ENCODE measurements at regions not wholly inside any gene's neighbourhood (a gene's known extent, or its start where the extent isn't known, plus 50 kb on each side); places are given as distances from the start of the nearest gene placed in this dataset.

DNA sequence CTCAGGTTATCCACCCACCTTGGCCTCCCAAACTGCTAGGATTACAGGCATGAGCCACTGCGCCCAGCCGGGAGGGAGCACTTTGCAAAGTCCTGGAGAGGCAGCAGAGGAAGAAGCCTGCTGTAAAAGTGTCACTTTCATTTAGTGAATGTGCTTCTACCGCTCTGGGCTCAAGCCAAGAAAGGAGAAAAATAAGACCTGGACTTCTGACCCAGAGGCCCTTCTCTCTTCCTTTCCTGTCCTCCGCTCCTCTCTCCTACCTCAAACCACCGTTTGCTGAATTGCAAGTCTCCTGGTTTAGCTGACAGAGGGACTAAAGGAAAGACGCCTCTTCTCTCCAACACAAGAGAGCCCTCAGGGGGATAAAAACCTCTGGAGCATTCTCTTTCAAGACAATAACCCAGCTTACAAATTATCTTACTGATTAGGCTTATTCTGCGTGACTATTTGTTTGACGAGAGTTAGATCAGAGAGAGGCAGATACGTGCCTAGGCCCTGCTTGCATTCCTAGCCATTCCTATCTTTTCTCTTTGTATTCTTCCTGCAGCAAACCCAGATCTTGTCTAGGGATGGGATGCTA is 84.2 kb upstream of the SLC22A23 start:
- Histone ChIP-seq H3K9me3 (no peaks in the 10 kb centered on the region), H3K36me3 (replicated peaks in 1 of 2; ENCODE audit: insufficient read depth in 1 of 2, low read depth in 2 of 2) (no peaks in the 10 kb centered on the region), H3K4me3 (no peak overlapping the region), H3K27ac (no peak overlapping the region), H3K4me1 (no peaks in the 10 kb centered on the region), H3K27me3 (no peaks in the 10 kb centered on the region)
- no peak for ATAC-seq
- no peak for TF ChIP-seq CTCF (IDR thresholded peaks at IDR 0.05)
- intact Hi-C loops (cut with DNase I), result no loop called here
- DNase-seq, result no peak
- WGBS, 2 donors, result 71 to 79% methylated on average over 9 of the region's 9 CpGs

GRCh38 chr6:3540253-3540820 is 83.5 kb upstream of the SLC22A23 start:
- H3K4me1 ChIP-seq, result no peaks in the 10 kb centered on the region
- H3K9me3 ChIP-seq, result no peaks in the 10 kb centered on the region
- no peak for TF ChIP-seq POLR2A (IDR thresholded peaks at IDR 0.05)
- no peak for TF ChIP-seq CTCF (IDR thresholded peaks at IDR 0.05)
- intact Hi-C loops (cut with DNase I), result no loop called here
- WGBS, 2 donors, result 80 to 86% methylated on average over 3 to 8 of the region's 8 CpGs
- DNase-seq (no peak), ATAC-seq (no peak)
- H3K27ac ChIP-seq, result no peak overlapping the region
- no peak overlapping the region for H3K4me3 ChIP-seq
- H3K27me3 ChIP-seq, result no peaks in the 10 kb centered on the region
- no peaks in the 10 kb centered on the region for H3K36me3 ChIP-seq (replicated peaks in 1 of 2; ENCODE audit: insufficient read depth in 1 of 2, low read depth in 2 of 2)

DNA sequence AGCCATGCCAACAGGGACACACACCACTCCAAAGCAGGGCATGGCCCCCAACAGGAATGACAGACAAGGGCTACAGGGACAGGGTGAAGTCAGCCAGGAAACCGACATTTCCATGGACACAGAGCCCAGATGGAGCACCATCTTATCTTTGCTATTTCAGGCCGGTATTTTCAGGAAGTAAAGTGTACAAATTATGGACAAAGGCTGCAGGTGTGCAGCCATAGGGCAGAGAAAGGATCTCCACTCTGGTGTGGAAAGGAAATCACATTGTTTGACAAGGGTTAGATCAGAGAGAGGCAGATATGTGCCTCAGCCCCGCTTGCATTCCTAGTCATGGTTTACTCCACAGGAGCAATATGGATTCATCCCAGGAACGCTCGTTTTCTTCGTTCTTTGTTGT is 81.7 kb upstream of the SLC22A23 start:
- H3K36me3 ChIP-seq (replicated peaks in 1 of 2; ENCODE audit: insufficient read depth in 1 of 2, low read depth in 2 of 2), result no peaks in the 10 kb centered on the region
- no peaks in the 10 kb centered on the region for H3K9me3 ChIP-seq
- no peak for ATAC-seq
- no peak overlapping the region for H3K27ac ChIP-seq
- DNase-seq, result no peak
- TF ChIP-seq CTCF (IDR thresholded peaks at IDR 0.05) (no peak), POLR2A (IDR thresholded peaks at IDR 0.05) (no peak)
- 53 to 62% methylated on average over 6 of the region's 6 CpGs for WGBS, 2 donors
- intact Hi-C loops (cut with DNase I), result no loop called here
- H3K4me3 ChIP-seq, result no peak overlapping the region
- no peaks in the 10 kb centered on the region for H3K4me1 ChIP-seq
- H3K27me3 ChIP-seq, result no peaks in the 10 kb centered on the region

DNA sequence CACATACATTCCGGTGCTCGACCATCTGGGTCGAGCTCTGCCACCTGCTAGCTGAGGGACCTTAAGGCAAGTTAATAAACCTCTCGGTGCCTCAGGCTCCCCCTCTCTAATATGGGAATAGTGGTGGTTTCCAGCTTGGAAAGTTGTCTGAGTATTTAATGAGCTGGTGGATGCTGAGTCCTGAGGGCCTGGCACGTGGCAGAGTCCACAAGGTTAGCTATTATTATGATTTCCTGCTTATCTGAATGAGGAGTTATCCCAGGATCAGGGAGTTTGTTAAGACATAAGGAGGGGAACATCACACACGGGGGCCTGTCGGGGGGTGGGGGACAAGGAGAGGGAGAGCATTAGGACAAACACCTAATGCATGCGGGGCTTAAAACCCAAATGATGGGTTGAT is 80.1 kb upstream of the SLC22A23 start:
- no peaks in the 10 kb centered on the region for H3K27me3 ChIP-seq
- no peaks in the 10 kb centered on the region for H3K4me1 ChIP-seq
- intact Hi-C loops (cut with DNase I), result no loop called here
- ATAC-seq, result no peak
- H3K9me3 ChIP-seq, result no peaks in the 10 kb centered on the region
- H3K27ac ChIP-seq, result no peak overlapping the region
- DNase-seq, result no peak
- H3K36me3 ChIP-seq (replicated peaks in 1 of 2; ENCODE audit: insufficient read depth in 1 of 2, low read depth in 2 of 2), result no peaks in the 10 kb centered on the region
- 80 to 83% methylated on average over 8 of the region's 8 CpGs for WGBS, 2 donors
- no peak for TF ChIP-seq CTCF (IDR thresholded peaks at IDR 0.05)
- TF ChIP-seq POLR2A (IDR thresholded peaks at IDR 0.05), result no peak
- no peak overlapping the region for H3K4me3 ChIP-seq

DNA sequence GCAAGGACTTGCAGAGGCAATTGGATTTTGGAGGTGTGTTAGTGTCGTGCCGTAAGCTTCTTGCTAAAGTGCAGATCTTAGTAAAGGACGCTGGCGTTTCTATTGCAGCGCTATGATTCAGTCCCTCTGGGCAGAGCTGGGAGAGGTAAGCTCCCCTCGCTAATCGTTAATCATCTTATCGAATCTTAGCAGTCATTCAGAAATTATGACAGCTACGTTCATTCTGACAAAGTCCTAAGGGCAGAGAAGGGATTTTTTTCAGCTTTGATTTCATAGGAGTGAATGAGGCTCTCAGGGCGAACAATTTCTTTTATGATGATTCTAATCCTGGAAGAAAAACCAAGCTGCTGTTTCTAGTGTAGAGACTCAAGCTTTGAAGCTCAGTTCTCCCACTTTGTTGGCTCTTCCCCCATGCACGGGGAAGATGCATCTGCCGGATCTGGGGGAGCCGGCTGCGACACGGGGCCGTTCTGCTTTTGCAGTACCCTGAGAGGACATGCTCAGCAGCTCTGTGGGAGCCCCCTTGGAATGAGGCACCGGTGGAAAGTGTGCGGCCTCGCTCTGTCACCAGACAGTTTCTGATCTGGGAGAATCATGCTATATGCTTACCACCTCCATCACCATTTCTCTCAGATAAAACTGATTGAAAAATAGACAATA is 79.1 kb upstream of the SLC22A23 start:
- intact Hi-C loops (cut with DNase I), result no loop called here
- TF ChIP-seq POLR2A (IDR thresholded peaks at IDR 0.05) (no peak), CTCF (IDR thresholded peaks at IDR 0.05) (no peak)
- Histone ChIP-seq H3K4me1 (no peaks in the 10 kb centered on the region), H3K36me3 (replicated peaks in 1 of 2; ENCODE audit: insufficient read depth in 1 of 2, low read depth in 2 of 2) (no peaks in the 10 kb centered on the region), H3K9me3 (no peaks in the 10 kb centered on the region), H3K4me3 (no peak overlapping the region), H3K27ac (no peak overlapping the region), H3K27me3 (no peaks in the 10 kb centered on the region)
- DNase-seq (no peak), ATAC-seq (no peak)
- 80 to 86% methylated on average over 19 of the region's 19 CpGs for WGBS, 2 donors
